ENCODE measurements at regions not wholly inside any gene's neighbourhood (a gene's known extent, or its start where the extent isn't known, plus 50 kb on each side); places are given as distances from the start of the nearest gene placed in this dataset.
"Not testable (repeated sequence)": the region's sequence is repeated elsewhere in the genome, so short reads cannot be mapped to it uniquely, and the experiment has no call there.

DNA sequence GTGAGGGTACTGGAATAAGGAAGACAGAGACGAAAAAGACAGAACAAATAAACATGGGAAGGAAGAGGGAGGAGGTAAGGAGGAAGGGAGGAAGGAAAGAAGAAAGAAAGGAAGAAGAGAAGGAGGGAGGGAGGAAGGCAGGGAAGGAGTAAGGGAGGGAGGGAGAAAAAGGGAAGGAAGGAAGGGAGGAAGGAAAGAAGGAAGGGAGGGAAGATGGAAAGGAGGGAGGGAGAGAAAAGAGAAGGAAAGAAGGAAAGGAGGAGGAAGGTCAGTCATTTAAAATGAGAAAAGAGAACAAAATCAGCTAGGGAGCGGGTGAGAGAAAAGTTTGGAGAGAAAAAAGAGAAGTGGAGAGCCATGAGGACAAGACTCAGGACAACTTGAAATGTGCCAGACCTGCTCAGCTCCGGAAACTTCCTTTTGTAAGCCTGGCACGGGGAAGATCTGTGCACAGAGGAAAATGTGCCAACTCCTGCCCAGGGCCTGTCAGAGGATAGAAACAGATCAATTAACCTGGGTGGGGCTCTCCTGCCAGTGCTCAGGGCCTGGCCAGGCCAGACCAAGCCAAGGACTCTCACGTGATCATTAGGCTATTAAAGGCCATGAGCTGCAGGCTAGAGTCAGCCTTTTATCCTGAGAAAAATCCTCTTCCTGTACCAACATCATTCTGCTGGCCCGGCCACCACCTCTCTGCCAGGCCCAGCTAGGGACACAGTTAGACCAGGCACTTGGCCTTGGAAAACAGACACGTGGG lies 50.1 kb upstream of the BCL6 start:
- no peak for DNase-seq (ENCODE audit: low spot score)

DNA sequence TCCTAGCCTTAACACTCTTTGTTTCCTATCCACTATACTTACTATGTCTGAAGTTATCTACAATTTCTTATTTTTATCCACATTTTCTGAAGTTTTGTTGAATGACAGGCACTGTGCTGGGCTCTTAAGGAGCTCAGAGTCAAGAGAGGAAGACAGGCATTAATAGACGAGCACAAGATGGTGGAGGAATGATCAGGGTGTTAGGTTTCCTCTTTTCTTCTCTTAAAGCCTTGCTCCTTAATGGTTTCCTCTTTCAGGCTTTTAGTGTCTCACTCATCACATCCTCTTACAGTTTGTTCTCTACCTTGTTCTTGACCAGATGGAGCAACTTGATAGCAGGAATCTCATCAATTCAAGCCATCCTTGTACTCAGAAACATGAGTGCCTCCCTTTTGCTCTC lies 52.9 kb upstream of the BCL6 start:
- no peak for DNase-seq (ENCODE audit: low spot score)

DNA sequence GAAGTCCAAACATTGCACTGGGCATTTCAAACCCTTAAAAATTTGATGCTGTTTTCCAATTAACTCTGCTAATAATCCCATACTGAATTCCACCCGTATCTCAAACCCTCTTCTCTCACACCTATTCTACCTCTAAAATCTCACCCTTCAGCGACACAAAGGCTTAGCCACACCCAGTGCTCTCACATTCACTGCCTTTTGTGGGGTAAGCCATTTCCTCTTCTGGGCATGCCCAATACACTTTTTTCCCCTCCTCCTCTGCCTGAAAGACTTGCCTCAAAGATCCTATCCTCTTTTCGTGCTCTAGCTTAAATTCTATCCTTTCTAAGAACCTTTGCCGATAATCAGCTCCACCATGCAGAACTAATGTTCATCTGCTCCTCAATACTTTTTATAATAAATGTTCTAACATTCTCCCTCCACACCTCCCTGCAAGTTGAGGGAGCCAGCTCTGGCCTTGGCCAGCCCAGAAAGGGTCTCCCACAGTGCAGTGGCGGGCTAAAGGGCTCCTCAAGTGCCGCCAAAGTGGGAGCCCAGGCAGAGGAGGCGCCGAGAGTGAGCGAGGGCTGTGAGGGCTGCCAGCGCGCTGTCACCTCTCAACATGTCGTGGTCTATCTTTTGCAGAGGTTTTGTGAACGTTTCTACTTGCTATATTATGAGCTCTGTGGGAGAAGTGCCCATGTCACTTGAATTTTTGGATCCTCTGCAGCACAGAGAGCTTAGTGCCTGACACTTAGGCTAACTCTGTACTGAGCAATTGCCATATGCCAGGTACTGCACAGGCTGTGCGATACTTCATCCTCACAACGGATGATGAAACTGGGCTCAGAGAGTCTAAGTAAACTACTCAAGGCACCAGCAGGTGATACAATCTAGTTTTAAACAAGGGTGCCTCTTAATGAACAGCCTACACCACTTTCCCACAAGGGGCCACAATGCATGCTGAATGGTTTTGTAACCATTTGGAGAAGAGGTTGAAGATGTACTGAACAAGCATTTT lies 53.6 kb upstream of the BCL6 start:
- DNase-seq (ENCODE audit: low spot score) = no peak

DNA sequence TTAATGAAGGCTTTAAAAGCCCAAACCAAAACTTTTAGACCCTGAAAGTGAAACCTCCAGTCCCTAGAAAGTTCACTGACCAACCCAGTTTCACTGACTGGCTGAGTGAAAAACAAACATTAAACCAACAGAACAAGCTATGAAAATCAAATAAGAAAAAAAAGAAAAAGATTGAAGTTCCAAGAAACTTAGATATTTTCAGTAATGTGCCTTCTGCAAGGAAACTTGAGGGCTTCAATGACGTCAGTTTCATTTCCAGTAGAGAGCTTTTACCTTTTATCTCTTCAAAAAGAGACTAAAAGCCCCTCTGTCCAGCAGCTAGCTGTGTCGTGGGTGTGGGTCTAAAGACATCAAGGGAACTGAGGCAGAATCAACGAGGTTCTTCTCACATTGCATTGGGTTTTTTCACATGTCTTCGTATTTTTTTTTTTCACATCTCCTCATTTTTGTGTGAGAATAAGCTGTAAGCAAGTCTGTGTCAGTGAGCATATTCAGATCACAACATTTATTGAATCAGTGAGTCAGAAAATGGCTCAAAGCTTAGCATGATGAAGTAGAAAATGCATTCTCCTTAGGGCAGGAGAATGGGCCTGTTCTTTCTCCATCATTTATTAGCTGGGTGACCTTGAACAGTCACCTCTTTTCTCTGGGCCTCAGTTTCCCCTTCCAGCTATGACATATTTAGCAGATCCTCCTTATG lies 54.8 kb upstream of the BCL6 start:
- DNase-seq (ENCODE audit: low spot score) = no peak

DNA sequence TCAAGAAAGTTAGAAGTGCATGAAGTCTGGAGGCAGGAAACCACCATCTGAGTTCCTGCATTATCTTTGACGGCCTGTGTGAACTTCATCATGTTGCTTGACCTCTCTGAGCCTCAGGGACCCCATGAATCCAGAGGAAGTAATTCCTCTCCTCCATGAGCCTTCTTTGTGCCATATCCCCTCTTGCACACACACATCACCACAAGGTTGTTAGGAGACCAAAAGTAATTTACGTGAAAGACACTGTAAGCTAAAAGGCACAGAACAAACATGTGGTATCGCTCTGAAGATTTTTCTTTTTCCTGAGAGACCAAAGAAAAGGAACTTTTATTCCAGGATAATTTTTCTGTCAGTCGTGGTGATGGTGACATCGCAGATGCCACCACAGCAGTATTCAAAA lies 55.9 kb upstream of the BCL6 start:
- DNase-seq (ENCODE audit: low spot score) = no peak

DNA sequence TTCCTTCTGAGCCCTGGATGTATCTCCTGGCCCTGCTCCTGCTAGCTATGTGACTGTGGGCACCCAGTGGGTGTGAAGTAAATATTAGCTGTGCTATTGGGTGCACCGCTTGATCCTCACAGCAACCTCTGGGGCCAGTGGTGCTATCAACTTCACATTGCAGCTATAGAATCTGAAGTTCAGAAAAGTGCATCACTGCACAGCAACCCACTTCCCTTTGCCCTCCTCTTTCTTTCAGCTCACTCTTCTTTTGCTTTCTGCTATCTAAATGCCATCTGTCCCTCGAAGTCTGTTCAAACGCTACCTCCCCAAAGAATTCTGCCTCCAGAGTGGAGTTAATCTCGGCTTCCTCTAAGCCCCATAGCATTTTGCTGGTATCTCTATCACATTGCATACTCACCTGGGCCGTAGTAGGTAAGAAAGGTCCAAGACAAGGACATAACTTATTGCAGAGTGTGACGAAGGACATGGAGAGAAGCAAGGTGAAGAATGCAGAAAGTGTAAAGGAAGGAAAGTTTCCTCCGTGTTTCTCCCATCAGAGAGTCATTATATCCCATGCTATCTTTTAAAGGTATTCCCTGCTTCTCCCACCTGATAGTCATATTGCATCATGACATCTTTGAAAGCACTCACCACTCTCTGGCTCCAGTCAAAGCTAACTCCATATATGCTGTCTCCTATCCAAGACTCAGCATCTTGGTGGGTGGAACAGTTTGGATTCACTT lies 57.1 kb upstream of the BCL6 start:
- no peak for DNase-seq (ENCODE audit: low spot score)

DNA sequence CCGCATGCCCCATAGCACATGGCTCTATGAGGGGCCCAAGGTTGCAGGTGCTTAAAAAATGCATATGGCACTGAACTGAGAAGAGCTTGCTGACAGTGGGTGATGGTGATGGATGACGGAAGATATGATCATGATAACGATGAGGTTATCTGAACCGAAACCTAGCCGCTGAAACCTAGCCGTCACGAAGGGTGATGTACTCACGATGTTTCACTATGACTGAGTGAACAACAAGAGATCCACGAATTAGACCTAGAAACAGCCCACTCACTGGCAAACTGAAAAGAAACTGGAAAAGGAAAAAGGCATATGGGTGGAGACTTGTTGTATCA lies 57.6 kb upstream of the BCL6 start:
- no peak for DNase-seq (ENCODE audit: low spot score)

DNA sequence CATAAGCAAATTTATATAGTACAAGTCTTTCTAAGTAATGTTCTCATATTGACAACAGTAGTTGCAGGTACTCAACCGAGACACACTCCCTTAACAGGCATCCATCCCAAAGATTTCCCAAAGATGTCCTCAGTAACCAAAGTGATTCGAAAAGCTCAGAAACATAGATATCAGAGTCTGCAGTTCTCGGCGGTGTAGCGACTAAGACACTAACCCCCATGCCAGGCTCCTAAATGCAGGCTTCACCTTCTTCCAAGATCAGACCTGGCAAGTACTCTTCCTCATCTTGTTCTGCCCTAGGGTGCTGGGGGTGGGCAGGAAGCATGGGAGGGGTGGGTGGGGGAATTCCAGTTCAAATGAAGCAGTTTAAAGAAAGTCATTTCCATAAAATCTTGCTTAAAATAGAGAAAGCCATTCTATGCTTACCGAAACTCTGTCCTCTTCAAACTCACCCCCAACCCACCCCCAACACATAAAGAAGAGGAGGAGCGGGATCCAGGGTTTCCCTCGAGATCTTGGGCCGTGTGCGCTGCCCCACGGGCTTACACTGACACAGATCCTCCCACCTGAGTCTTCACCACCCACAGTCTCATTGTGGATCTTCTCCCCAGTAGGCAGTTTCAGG lies 59.0 kb upstream of the BCL6 start:
- no peak for DNase-seq (ENCODE audit: low spot score)

DNA sequence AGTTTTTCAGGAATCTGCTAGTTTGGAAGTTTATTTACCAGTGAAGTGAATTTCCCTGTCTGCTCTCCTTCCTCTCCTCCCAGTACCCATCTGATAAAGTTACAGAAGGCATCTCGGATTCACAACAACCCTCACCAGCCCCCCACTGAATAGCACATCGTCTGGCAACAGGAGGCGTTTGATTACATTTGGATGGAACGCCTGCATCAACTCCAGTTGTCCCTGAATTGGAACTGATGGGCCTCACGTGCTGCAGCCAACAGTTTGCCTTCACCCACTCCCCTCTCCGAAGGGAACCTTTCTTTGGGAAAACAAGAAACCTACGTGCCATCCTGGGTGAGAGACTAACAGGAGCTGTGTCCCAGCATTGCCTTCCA lies 59.5 kb upstream of the BCL6 start:
- no peak for DNase-seq (ENCODE audit: low spot score)

DNA sequence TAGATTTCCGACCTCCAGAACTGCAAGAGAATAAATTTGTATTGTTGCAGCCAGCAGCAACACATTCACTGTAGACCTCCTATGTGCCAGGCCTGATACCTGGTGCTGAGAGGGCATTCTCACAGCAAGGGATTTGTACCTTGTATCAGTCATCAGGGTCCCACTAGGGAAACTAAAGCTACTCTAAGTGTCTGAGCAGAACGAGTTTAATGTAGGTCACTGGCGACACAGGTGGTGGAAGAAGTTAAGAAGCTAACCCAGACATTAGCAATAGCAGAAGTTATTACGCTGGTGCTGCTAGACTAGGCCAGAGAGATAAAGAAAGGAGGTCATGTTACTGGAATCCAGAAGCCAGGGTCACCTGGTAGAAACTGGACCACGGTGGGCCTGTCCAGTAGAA lies 60.5 kb upstream of the BCL6 start:
- no peak for DNase-seq (ENCODE audit: low spot score)

DNA sequence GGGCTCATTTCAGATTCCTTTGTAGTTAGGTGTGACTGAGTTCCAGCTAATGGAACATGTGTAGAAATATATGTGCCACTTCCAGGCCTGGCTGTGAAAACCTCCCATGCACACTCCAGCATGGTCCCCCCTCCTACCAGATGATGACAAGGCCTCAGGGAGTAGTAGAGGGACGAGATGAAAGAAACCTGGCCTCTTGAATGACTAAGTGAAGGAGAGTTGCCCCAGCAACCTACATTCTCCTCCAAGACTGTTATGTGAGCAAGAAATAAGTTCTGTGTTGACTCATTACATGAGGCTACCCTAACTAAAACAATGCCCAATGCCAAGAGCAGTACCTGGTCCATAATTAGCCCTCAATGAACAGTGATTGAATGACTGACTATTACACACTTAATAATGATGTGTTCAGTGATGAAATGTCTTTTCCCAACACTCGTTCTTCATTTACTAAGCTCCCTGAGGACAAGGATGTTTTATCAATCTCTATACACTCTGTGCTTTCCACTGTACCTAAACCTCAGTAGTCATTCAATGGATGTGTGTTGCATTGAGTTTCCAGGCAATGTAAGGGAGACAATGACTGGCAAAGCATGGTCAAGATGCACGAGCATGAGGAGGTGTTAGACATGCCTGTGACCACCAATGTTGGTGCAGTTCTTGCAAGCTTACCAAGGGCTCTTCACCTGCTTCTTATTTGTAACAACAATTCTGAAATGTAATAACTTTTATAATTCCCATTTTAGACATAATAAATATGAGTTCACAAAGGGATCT lies 62.0 kb upstream of the BCL6 start:
- DNase-seq (ENCODE audit: low spot score) = no peak

DNA sequence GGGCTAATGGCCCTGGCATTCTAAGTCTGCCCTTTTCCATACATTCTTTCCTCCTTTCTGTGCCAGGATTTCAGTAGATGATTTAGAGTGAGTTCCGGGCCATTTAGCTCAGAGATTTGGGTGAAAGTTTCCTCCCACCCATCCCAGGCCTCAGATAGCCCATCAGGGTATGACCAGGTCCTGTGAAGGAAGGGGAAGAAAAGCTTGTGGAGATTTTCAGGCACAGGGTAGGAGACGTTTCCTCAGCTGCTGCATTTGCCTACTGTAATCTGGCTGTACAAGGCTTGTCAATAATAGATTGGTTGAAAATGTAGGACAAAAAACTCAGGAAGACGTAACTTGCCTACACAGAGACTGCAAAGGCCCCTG lies 63.2 kb upstream of the BCL6 start:
- no peak for DNase-seq (ENCODE audit: low spot score)

DNA sequence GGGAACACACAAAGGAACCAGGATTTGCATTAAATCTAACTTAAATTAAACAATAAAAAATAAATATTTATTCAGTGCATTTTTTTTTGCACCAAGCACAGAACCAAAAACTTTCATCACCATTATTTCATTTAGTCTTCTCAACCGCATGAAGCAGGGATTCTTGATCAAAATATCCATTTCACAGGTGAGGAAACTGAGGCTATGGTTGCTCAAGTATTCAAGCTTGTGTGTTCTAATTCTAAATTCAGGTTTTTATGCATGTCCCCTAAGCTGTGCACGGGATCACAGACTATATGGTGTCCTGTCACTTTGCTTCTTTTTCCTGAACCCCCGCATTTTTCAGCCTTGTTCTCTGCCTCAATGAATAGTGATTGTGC lies 64.3 kb upstream of the BCL6 start:
- no peak for DNase-seq (ENCODE audit: low spot score)

DNA sequence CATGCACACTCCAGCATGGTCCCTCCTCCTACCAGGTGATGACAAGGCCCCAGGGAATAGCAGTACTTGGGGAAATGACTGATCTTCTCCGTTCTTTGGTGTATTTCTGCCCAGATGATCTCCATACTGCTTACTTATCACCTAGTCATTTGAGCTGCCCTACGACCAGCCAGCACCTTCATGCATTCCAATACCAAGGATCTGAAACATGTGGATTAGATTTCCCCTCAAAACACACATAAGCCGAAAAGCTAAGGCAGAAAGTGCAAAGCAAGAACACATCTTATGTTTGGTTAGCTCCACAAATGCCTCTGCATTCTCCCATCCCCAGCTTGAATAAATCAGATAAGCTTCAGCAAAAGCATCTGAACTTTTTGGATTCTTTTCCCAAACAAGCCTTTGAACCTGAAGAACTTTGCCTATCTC lies 64.8 kb upstream of the BCL6 start:
- no peak for DNase-seq (ENCODE audit: low spot score)

DNA sequence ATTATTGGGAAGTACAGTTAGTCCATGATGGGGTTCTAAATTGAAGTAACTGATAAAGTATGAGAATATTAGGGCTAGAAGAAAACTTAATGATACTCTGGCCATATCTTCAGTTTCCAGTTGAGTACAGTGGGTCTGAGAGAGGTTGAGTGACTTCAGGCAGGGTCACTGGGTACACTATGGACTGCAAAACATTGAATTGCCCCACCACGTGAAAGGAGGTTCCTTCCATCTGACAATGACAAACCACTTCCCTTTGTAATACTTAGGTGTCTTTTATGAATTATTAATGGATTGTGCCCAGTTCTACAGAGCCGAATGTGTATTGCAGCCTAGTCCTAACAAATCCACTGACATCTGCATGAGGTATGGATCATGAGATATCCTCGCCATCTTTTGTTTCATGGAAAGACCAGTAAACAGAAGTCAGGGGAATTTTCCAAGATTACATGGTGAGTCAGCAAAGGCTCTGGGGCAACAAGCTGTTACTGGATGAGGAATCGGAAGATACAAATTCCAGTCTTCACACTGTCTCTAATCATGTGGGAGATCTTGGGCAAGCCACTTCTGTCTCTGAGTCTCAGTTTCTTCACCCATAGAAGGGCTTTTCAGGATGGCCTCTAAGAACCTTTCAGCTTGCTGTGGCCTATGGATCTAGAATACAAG lies 66.5 kb upstream of the BCL6 start:
- DNase-seq (ENCODE audit: low spot score) = no peak

DNA sequence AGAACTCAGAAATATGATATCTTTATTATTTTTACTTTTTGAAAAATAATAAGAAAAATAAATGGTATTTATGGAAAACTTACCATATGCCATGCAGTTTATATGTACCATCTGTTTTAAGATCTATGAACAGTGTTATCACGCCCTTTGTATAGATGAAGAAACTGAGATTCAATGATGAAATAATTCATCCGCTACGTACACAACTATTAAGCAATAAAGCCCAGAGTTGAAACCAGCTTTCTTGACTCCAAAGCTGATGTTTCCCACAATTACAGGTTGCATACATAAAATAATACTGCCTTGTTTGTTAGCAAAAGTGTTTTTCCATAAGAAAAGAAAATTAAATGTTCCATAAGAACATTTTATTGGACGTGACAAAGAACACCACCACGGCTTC lies 67.2 kb upstream of the BCL6 start:
- DNase-seq (ENCODE audit: low spot score) = no peak

DNA sequence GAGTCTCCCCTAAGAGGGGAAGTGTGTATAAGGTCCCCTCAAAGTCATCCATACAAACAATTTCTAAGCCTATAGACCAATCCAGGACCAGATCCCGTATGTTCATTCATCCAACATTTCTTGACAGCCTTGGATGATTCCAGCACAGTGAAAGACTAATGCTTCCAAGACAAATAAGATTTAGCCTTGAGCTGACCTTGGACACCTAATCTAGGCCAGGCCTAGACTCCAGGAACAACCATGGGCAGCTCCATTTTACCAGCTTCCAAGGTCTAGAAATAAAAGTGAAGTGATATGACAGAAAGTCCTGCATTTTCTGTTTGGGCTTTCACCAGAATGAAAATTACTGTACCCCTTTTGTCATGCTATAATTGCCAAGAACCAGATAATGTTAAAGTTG lies 67.9 kb upstream of the BCL6 start:
- DNase-seq (ENCODE audit: low spot score) = no peak

DNA sequence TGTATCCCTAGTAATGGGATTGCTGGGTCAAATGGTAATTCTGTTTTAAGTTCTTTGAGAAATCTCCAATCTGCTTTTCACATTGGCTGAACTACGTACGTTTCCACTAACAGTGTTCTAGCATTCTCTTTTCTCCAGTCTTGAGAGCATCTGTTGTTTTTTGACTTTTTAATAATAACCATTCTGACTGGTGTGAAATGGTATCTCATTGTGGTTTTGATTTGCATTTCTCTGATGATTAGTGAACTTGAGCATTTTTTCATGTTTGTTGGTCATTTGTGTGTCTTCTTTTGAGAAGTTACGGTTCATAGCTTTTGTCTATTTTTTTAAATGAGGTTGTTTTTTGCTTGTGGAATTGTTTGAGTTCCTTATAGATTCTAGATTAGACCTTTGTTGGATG lies 72.5 kb upstream of the BCL6 start:
- DNase-seq (ENCODE audit: low spot score) = not testable (repeated sequence)

DNA sequence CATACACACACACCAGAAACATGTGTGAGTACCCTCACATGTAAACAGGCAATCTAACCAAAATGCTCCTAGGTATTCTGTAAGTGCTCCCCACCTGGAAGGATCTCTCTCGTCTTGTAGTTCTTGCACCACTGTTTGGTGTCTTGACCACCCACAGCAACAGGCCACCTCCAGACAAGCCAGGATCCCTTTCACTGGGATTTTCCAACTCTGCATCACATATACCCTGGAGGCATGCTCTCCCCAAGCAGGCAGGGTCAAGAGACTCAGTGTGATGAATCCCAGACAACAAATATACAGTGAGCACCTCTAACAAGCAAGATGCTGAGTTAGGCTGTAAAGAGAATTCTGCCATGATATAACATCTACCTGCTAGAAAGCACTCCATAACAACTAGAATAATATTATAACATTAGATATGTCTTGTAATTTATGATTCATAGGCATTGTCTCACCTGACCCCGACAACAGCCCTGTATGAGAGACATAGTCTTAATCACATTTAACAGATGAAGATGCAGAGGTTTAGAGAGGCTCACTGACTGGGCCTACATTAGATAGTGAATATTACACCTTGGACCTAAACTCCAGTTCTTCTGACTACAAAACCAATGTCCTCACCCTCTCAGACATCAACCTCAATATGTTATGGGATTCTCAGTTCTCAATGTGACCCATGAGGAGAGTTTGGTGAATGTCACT lies 76.5 kb upstream of the BCL6 start:
- no peak for DNase-seq (ENCODE audit: low spot score)

DNA sequence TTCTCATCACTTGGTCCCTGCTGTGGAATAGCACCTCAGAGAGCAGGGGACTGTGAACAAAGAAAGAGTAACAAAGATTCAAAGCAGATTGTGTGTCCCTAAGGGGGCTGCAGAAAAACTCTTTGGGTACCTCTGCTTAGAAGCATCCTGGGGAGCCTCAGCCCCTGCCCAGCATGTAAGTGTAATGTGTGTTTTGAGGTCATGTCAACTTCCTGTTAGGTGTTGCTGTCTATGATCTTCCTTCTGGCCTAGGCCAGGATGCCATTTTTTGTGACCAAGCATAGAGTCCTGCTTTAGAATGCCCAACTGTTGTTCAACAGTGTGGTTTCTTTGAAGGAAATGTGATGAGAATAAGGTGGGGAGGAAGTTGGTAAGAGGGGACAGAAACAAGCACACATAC lies 77.1 kb upstream of the BCL6 start:
- DNase-seq (ENCODE audit: low spot score) = no peak
